ENCODE measurements at regions not wholly inside any gene's neighbourhood (a gene's known extent, or its start where the extent isn't known, plus 50 kb on each side); places are given as distances from the start of the nearest gene placed in this dataset.

GRCh38 chr18:41456831-41457230, 498.2 kb upstream of the PIK3C3 start:
- TF ChIP-seq CTCF (IDR thresholded peaks at IDR 0.05; ENCODE audit: borderline replicate concordance, extremely low read depth, insufficient read depth) = no peak
- intact Hi-C loops (cut with DNase I) = no loop called here
- FAIRE-seq (no peak), DNase-seq (no peak)
- Histone ChIP-seq H3K36me3 (ENCODE audit: control insufficient read depth in 2 of 3, insufficient read depth in 3 of 3, low read length in 3 of 3) (no peaks in the 10 kb centered on the region), H3K9ac (ENCODE audit: low read length in 3 of 3) (no peak overlapping the region), H3K4me1 (ENCODE audit: control insufficient read depth in 2 of 3, insufficient read depth in 2 of 3, low read depth in 1 of 3, low read length in 3 of 3) (no peaks in the 10 kb centered on the region), H3K27ac (ENCODE audit: low read depth in 2 of 2, low read length in 2 of 2) (no peak overlapping the region), H3K27me3 (ENCODE audit: control insufficient read depth, insufficient read depth, low read length) (no peaks in the 10 kb centered on the region), H3K4me3 (ENCODE audit: low read length in 3 of 3) (no peak overlapping the region), H3K9me3 (ENCODE audit: control insufficient read depth in 2 of 3, insufficient read depth in 1 of 3, low read length in 3 of 3) (peaks cover 0 to 6% (median 2%) of the 10 kb centered on the region in 3 donors)

GRCh38 chr18:41449612-41450011, 505.4 kb upstream of the PIK3C3 start:
- intact Hi-C loops (cut with DNase I) = no loop called here
- Histone ChIP-seq H3K27ac (ENCODE audit: low read depth in 2 of 2, low read length in 2 of 2) (no peak overlapping the region), H3K9me3 (ENCODE audit: control insufficient read depth in 2 of 3, insufficient read depth in 1 of 3, low read length in 3 of 3) (peaks cover 0 to 6% (median 2%) of the 10 kb centered on the region in 3 donors), H3K9ac (ENCODE audit: low read length in 3 of 3) (no peak overlapping the region), H3K36me3 (ENCODE audit: control insufficient read depth in 2 of 3, insufficient read depth in 3 of 3, low read length in 3 of 3) (no peaks in the 10 kb centered on the region), H3K4me1 (ENCODE audit: control insufficient read depth in 2 of 3, insufficient read depth in 2 of 3, low read depth in 1 of 3, low read length in 3 of 3) (no peaks in the 10 kb centered on the region), H3K27me3 (ENCODE audit: control insufficient read depth, insufficient read depth, low read length) (no peaks in the 10 kb centered on the region), H3K4me3 (ENCODE audit: low read length in 3 of 3) (no peak overlapping the region)
- TF ChIP-seq CTCF (IDR thresholded peaks at IDR 0.05; ENCODE audit: borderline replicate concordance, extremely low read depth, insufficient read depth) = no peak
- no peak for FAIRE-seq
- DNase-seq = no peak

GRCh38 chr18:41444943-41445342, 510.1 kb upstream of the PIK3C3 start:
- no peak overlapping the region for H3K4me3 ChIP-seq (ENCODE audit: low read length in 3 of 3)
- H3K27me3 ChIP-seq (ENCODE audit: control insufficient read depth, insufficient read depth, low read length) = no peaks in the 10 kb centered on the region
- no peak for DNase-seq
- no peak overlapping the region for H3K9ac ChIP-seq (ENCODE audit: low read length in 3 of 3)
- H3K9me3 ChIP-seq (ENCODE audit: control insufficient read depth in 2 of 3, insufficient read depth in 1 of 3, low read length in 3 of 3) = peaks cover 0 to 3% (median 0%) of the 10 kb centered on the region in 3 donors
- intact Hi-C loops (cut with DNase I) = no loop called here
- no peaks in the 10 kb centered on the region for H3K36me3 ChIP-seq (ENCODE audit: control insufficient read depth in 2 of 3, insufficient read depth in 3 of 3, low read length in 3 of 3)
- TF ChIP-seq CTCF (IDR thresholded peaks at IDR 0.05; ENCODE audit: borderline replicate concordance, extremely low read depth, insufficient read depth) = no peak
- no peaks in the 10 kb centered on the region for H3K4me1 ChIP-seq (ENCODE audit: control insufficient read depth in 2 of 3, insufficient read depth in 2 of 3, low read depth in 1 of 3, low read length in 3 of 3)
- H3K27ac ChIP-seq (ENCODE audit: low read depth in 2 of 2, low read length in 2 of 2) = no peak overlapping the region
- no peak for FAIRE-seq

- Histone ChIP-seq H3K27me3 (ENCODE audit: control insufficient read depth, insufficient read depth, low read length) (no peaks in the 10 kb centered on the region), H3K9me3 (ENCODE audit: control insufficient read depth in 2 of 3, insufficient read depth in 1 of 3, low read length in 3 of 3) (peaks cover 0 to 6% (median 0%) of the 10 kb centered on the region in 3 donors), H3K9ac (ENCODE audit: low read length in 3 of 3) (no peak overlapping the region), H3K4me1 (ENCODE audit: control insufficient read depth in 2 of 3, insufficient read depth in 2 of 3, low read depth in 1 of 3, low read length in 3 of 3) (no peaks in the 10 kb centered on the region), H3K36me3 (ENCODE audit: control insufficient read depth in 2 of 3, insufficient read depth in 3 of 3, low read length in 3 of 3) (no peaks in the 10 kb centered on the region), H3K4me3 (ENCODE audit: low read length in 3 of 3) (no peak overlapping the region), H3K27ac (ENCODE audit: low read depth in 2 of 2, low read length in 2 of 2) (no peak overlapping the region)
- intact Hi-C loops (cut with DNase I) = no loop called here
- FAIRE-seq (no peak), DNase-seq (no peak)
- no peak for TF ChIP-seq CTCF (IDR thresholded peaks at IDR 0.05; ENCODE audit: borderline replicate concordance, extremely low read depth, insufficient read depth)
Observed at GRCh38 chr18:41436772-41437171, 518.3 kb upstream of the PIK3C3 start.
